ENCODE measurements at regions not wholly inside any gene's neighbourhood (a gene's known extent, or its start where the extent isn't known, plus 50 kb on each side); places are given as distances from the start of the nearest gene placed in this dataset.

DNA sequence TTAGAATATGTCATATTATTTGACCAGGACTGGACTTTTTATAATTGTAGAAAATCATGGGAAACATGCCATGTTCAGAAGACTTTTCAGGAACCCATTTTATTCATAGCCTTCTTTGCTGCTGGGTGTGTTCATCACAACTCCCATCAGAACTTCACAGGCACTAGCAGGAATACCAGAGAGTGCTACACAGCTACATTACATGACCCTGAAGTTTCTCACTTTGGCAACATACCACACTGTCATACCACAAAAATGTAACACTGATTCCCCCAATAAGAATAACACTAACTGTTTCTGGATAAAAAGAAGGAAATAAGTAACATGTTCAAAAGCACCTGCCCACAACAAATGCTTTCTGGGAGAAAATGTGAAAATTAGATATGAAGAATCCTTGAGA, 405.4 kb downstream of the CDH2 start:
- Histone ChIP-seq H3K9me3 (no peaks in the 10 kb centered on the region), H3K27ac (no peak overlapping the region), H3K36me3 (no peaks in the 10 kb centered on the region), H3K27me3 (no peaks in the 10 kb centered on the region), H3K4me1 (no peaks in the 10 kb centered on the region), H3K4me3 (no peak overlapping the region)
- TF ChIP-seq, protein P1, sequence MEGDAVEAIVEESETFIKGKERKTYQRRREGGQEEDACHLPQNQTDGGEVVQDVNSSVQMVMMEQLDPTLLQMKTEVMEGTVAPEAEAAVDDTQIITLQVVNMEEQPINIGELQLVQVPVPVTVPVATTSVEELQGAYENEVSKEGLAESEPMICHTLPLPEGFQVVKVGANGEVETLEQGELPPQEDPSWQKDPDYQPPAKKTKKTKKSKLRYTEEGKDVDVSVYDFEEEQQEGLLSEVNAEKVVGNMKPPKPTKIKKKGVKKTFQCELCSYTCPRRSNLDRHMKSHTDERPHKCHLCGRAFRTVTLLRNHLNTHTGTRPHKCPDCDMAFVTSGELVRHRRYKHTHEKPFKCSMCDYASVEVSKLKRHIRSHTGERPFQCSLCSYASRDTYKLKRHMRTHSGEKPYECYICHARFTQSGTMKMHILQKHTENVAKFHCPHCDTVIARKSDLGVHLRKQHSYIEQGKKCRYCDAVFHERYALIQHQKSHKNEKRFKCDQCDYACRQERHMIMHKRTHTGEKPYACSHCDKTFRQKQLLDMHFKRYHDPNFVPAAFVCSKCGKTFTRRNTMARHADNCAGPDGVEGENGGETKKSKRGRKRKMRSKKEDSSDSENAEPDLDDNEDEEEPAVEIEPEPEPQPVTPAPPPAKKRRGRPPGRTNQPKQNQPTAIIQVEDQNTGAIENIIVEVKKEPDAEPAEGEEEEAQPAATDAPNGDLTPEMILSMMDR (IDR thresholded peaks at IDR 0.05): no peak
- TF ChIP-seq EP300 (IDR thresholded peaks at IDR 0.05) (no peak), POLR2AphosphoS5 (IDR thresholded peaks at IDR 0.05) (no peak), POLR2A (IDR thresholded peaks at IDR 0.05) (no peak)
- no peak for ATAC-seq

DNA sequence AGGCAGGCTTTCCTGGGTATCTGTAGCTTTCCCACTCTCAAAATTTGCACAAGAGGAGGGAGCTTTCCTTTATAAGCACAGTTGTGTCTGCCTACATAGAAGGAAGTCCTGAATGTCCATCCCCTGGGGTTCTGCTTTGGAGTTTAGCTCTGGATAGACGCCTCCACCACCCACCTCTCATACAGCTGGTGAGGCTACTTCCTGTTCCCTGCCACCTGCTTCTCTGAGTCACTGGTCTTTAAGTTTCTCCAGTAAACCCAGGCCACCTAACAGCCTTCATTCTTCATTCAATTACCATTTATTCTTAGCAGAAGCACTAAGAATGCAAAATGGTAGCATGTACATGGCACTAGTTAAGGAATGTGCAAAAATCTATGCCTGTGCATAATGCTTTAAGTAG, 407.8 kb downstream of the CDH2 start:
- WGBS, 2 donors (ENCODE audit: low coverage in 1 of 2): 50 to 71% methylated on average over 1 of the region's 1 CpG
- H3K36me3 ChIP-seq: no peaks in the 10 kb centered on the region
- H3K27me3 ChIP-seq: no peaks in the 10 kb centered on the region
- no peak overlapping the region for H3K4me3 ChIP-seq
- H3K4me1 ChIP-seq: no peaks in the 10 kb centered on the region
- no peak for ATAC-seq
- no peak overlapping the region for H3K27ac ChIP-seq
- H3K9me3 ChIP-seq: no peaks in the 10 kb centered on the region
- TF ChIP-seq, protein P1 (IDR thresholded peaks at IDR 0.05): no peak
- TF ChIP-seq POLR2AphosphoS5 (IDR thresholded peaks at IDR 0.05) (no peak), EP300 (IDR thresholded peaks at IDR 0.05) (no peak), POLR2A (IDR thresholded peaks at IDR 0.05) (no peak)

GRCh38 chr18:27763936-27764335, 413.0 kb downstream of the CDH2 start:
- H3K27ac ChIP-seq: no peak overlapping the region
- H3K27me3 ChIP-seq: no peaks in the 10 kb centered on the region
- no peaks in the 10 kb centered on the region for H3K36me3 ChIP-seq
- WGBS, 2 donors (ENCODE audit: low coverage in 1 of 2): 50 to 70% methylated on average over 1 of the region's 1 CpG
- ATAC-seq: no peak
- no peak for TF ChIP-seq POLR2A (IDR thresholded peaks at IDR 0.05)
- no peak for TF ChIP-seq POLR2AphosphoS5 (IDR thresholded peaks at IDR 0.05)
- no peak for TF ChIP-seq EP300 (IDR thresholded peaks at IDR 0.05)
- TF ChIP-seq, protein P1 (IDR thresholded peaks at IDR 0.05): no peak
- no peaks in the 10 kb centered on the region for H3K9me3 ChIP-seq
- no peaks in the 10 kb centered on the region for H3K4me1 ChIP-seq
- no peak overlapping the region for H3K4me3 ChIP-seq

DNA sequence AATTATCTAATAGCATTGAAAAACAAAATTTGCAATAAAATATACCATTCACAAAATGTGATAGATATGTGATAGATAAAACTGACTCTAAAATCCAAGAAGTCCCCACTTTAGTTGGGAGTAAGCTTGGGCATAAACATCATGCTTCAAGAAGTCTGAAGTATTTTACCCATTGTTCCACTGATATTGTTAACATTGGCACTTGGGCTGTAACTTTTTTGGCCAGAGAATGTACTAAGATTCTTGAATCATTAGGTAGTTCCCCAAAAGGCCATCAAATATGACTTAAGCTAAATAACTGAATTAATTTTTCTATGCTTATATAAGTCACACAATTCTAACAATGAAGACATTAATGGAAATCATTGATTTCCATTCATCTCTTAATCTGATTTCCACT, 413.6 kb downstream of the CDH2 start:
- no peaks in the 10 kb centered on the region for H3K36me3 ChIP-seq
- H3K4me3 ChIP-seq: no peak overlapping the region
- ATAC-seq: no peak
- no peaks in the 10 kb centered on the region for H3K4me1 ChIP-seq
- no peaks in the 10 kb centered on the region for H3K9me3 ChIP-seq
- TF ChIP-seq POLR2AphosphoS5 (IDR thresholded peaks at IDR 0.05): no peak
- no peaks in the 10 kb centered on the region for H3K27me3 ChIP-seq
- no peak overlapping the region for H3K27ac ChIP-seq

DNA sequence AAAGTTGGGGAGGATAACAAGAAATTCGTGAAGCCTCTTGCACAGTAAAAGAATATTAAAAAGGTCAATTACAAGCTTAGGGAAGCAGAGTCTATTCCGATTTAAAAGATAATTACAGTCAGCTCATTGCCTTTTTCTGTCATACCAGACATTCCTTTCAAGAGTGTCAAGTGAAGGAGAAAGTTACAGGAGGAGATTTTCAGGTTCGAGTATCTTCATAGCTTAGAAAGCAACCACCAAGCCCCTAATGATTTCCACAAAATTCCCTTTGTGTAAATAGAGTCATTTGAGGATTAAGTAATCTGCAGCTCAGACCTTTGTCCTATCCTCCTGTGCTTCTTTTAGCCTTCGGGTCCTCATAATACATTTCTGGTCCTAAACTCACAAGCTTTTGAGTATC, 414.9 kb downstream of the CDH2 start:
- Histone ChIP-seq H3K4me1 (no peaks in the 10 kb centered on the region), H3K27me3 (no peaks in the 10 kb centered on the region), H3K36me3 (no peaks in the 10 kb centered on the region), H3K4me3 (no peak overlapping the region), H3K9me3 (no peaks in the 10 kb centered on the region), H3K27ac (no peak overlapping the region)
- ATAC-seq: no peak
- WGBS, 2 donors (ENCODE audit: low coverage in 1 of 2): 56 to 74% methylated on average over 4 of the region's 4 CpGs
- TF ChIP-seq POLR2A (IDR thresholded peaks at IDR 0.05) (no peak), EP300 (IDR thresholded peaks at IDR 0.05) (no peak)

DNA sequence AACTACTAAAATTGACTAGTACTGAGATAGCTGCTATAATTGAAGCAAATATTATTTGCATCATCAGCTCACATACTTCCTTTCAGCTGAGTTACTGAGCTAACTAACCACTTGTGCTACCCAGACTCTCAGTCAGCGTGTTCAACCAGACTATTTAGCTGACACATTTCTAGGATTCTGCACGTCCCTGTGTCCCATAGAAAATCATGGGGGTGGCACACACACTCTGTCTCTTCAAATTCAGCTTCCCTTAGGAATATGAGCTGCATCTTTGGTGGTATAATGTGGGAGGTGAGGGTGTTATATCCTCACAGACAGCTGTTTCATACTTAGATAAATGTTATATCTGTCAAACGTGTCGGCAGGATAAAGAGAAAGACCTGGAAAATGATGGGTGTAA, 424.0 kb downstream of the CDH2 start:
- Histone ChIP-seq H3K4me1 (no peaks in the 10 kb centered on the region), H3K27me3 (no peaks in the 10 kb centered on the region), H3K36me3 (no peaks in the 10 kb centered on the region), H3K27ac (no peak overlapping the region), H3K9me3 (no peaks in the 10 kb centered on the region), H3K4me3 (no peak overlapping the region)
- TF ChIP-seq POLR2AphosphoS5 (IDR thresholded peaks at IDR 0.05) (no peak), POLR2A (IDR thresholded peaks at IDR 0.05) (no peak), EP300 (IDR thresholded peaks at IDR 0.05) (no peak)
- TF ChIP-seq, protein P1 (IDR thresholded peaks at IDR 0.05): no peak
- no peak for ATAC-seq
- WGBS, 2 donors (ENCODE audit: low coverage in 1 of 2): 54 to 61% methylated on average over 3 to 4 of the region's 4 CpGs
